Suprapubic skin (tissue), 4 donors: ENCODE measurements at regions not wholly inside any gene's neighbourhood (a gene's known extent, or its start where the extent isn't known, plus 50 kb on each side); places are given as distances from the start of the nearest gene placed in this dataset.

Experiments
- DNase-seq, 2 donors: peaks; one replicate each; pipeline ENCODE4 v3.0.0-alpha.2; 2019; ENCODE audit warnings: low spot score in 2 of 2
- H3K27ac ChIP-seq: fragments of 200-600 bp; sonication (generic); one replicate; pipeline ENCODE4 v1.5.1; 2019
- H3K27me3 ChIP-seq: fragments of 200-600 bp; sonication (generic); one replicate; pipeline ENCODE4 v1.5.1; 2019
- H3K36me3 ChIP-seq: fragments of 200-600 bp; sonication (generic); one replicate; pipeline ENCODE4 v1.5.1; 2019
- H3K4me1 ChIP-seq: fragments of 200-600 bp; sonication (generic); one replicate; pipeline ENCODE4 v1.5.1; 2019
- H3K4me3 ChIP-seq: fragments of 200-600 bp; sonication (generic); one replicate; pipeline ENCODE4 v1.5.1; 2019; ENCODE audit warnings: mild to moderate bottlenecking
- H3K9me3 ChIP-seq: fragments of 200-600 bp; sonication (generic); one replicate; pipeline ENCODE4 v1.5.1; 2019
- CTCF ChIP-seq, 2 donors: fragments of 200-600 bp in 1 of 2; fragments of 450-650 bp in 1 of 2; sonication (generic) in 1 of 2; IDR thresholded peaks; one replicate each; pipeline ENCODE4 v1.5.1; 2016 to 2019; ENCODE audit warnings: antibody characterized with exemption in 2 of 2, mild to moderate bottlenecking in 1 of 2, moderate library complexity in 1 of 2
- EP300 ChIP-seq: sonication (generic); formaldehyde crosslinking; IDR thresholded peaks from one replicate; pipeline ENCODE4 v1.6.1; 2017; ENCODE audit warnings: antibody characterized with exemption
- POLR2A ChIP-seq, 2 donors: fragments of 450-650 bp; IDR thresholded peaks; one replicate each; pipeline ENCODE4 v1.6.1; 2017; ENCODE audit warnings: antibody characterized with exemption in 2 of 2, mild to moderate bottlenecking in 2 of 2, moderate library complexity in 2 of 2
- POLR2AphosphoS5 ChIP-seq, 3 donors: sonication (generic); formaldehyde crosslinking; IDR thresholded peaks; one replicate each; pipeline ENCODE4 v1.6.1; 2017; ENCODE audit warnings: antibody characterized with exemption in 3 of 3
- WGBS: methylation state at CpG from one replicate; pipeline ENCODE4 v1.1.5; 2018; 5-methylcytosine and 5-hydroxymethylcytosine counted together

- Histone ChIP-seq H3K27me3 (no peaks in the 10 kb centered on the region), H3K4me3 (no peak overlapping the region), H3K4me1 (no peaks in the 10 kb centered on the region), H3K36me3 (no peaks in the 10 kb centered on the region), H3K9me3 (peaks cover 11% of the 10 kb centered on the region), H3K27ac (no peak overlapping the region)
- WGBS: 69% methylated on average over 5 of the region's 5 CpGs
- no peak for TF ChIP-seq EP300
- TF ChIP-seq POLR2AphosphoS5 (IDR thresholded peaks at IDR 0.05): no peak
- no peak for DNase-seq
These were observed 638.2 kb downstream of the AMY1C start for GRCh38 chr1:104387716-104388508.

GRCh38 chr1:104392552-104392951 is 642.9 kb downstream of the AMY1C start:
- Histone ChIP-seq H3K27ac (no peak overlapping the region), H3K9me3 (peaks cover 14% of the 10 kb centered on the region), H3K27me3 (no peaks in the 10 kb centered on the region), H3K4me3 (no peak overlapping the region), H3K4me1 (no peaks in the 10 kb centered on the region), H3K36me3 (no peaks in the 10 kb centered on the region)
- TF ChIP-seq POLR2AphosphoS5 (IDR thresholded peaks at IDR 0.05) (no peak), EP300 (no peak), POLR2A (IDR thresholded peaks at IDR 0.05) (no peak), CTCF (IDR thresholded peaks at IDR 0.05) (no peak)
- no peak for DNase-seq
- 70% methylated on average over 1 of the region's 1 CpG for WGBS

- H3K9me3 ChIP-seq: no peaks in the 10 kb centered on the region
- WGBS: 12% methylated on average over 2 of the region's 2 CpGs
- no peaks in the 10 kb centered on the region for H3K27me3 ChIP-seq
- H3K4me3 ChIP-seq: no peak overlapping the region
- DNase-seq: no peak
- TF ChIP-seq POLR2A (IDR thresholded peaks at IDR 0.05) (no peak), CTCF (IDR thresholded peaks at IDR 0.05) (no peak), POLR2AphosphoS5 (IDR thresholded peaks at IDR 0.05) (no peak), EP300 (no peak)
- no peaks in the 10 kb centered on the region for H3K36me3 ChIP-seq
- H3K4me1 ChIP-seq: no peaks in the 10 kb centered on the region
- H3K27ac ChIP-seq: no peak overlapping the region
These were observed 652.5 kb downstream of the AMY1C start for GRCh38 chr1:104402178-104402577.

GRCh38 chr1:104403883-104404282 is 654.2 kb downstream of the AMY1C start:
- H3K9me3 ChIP-seq: no peaks in the 10 kb centered on the region

GRCh38 chr1:104406728-104407127 is 657.0 kb downstream of the AMY1C start:
- DNase-seq: no peak
- Histone ChIP-seq H3K4me1 (no peaks in the 10 kb centered on the region), H3K36me3 (no peaks in the 10 kb centered on the region), H3K4me3 (no peak overlapping the region), H3K9me3 (no peaks in the 10 kb centered on the region), H3K27ac (no peak overlapping the region), H3K27me3 (no peaks in the 10 kb centered on the region)
- 53% methylated on average over 2 of the region's 2 CpGs for WGBS
- no peak for TF ChIP-seq EP300
- TF ChIP-seq POLR2A (IDR thresholded peaks at IDR 0.05): no peak
- TF ChIP-seq POLR2AphosphoS5 (IDR thresholded peaks at IDR 0.05): no peak
- no peak for TF ChIP-seq CTCF (IDR thresholded peaks at IDR 0.05)

More at GRCh38 chr1:104403883-104404282, 654.2 kb downstream of the AMY1C start:
- WGBS: 87% methylated on average over 1 of the region's 1 CpG
- Histone ChIP-seq H3K4me3 (no peak overlapping the region), H3K27ac (no peak overlapping the region), H3K4me1 (no peaks in the 10 kb centered on the region), H3K27me3 (no peaks in the 10 kb centered on the region), H3K36me3 (no peaks in the 10 kb centered on the region)
- TF ChIP-seq POLR2AphosphoS5 (IDR thresholded peaks at IDR 0.05) (no peak), CTCF (IDR thresholded peaks at IDR 0.05) (no peak), EP300 (no peak), POLR2A (IDR thresholded peaks at IDR 0.05) (no peak)
- DNase-seq: no peak
